Right lobe of liver (tissue), 4 donors: ENCODE measurements at regions not wholly inside any gene's neighbourhood (a gene's known extent, or its start where the extent isn't known, plus 50 kb on each side); places are given as distances from the start of the nearest gene placed in this dataset.
A peak's percentile ranks its signal among the peaks of the same experiment; 100 is the strongest.

Experiments used
- POLR2A ChIP-seq: fragments of 450-650 bp; IDR thresholded peaks from one replicate; pipeline ENCODE4 v1.6.1; 2017; ENCODE audit warnings: antibody characterized with exemption, mild to moderate bottlenecking
- TF ChIP-seq, protein P1 (sequence below), 4 donors: fragments of 200-600 bp in 3 of 4; fragments of 450-650 bp in 1 of 4; IDR thresholded peaks; one replicate each; pipeline versions ENCODE4 v1.5.1 to v1.8.0; 2016 to 2022; ENCODE audit warnings: antibody characterized with exemption in 4 of 4, mild to moderate bottlenecking in 2 of 4
- donor health status: DM: no; HTN: no; CAD: no.
- donor health status: DM: no; HTN: no; CAD: no.
- donor health status: DM: no; HTN: yes; CAD: no.

DNA sequence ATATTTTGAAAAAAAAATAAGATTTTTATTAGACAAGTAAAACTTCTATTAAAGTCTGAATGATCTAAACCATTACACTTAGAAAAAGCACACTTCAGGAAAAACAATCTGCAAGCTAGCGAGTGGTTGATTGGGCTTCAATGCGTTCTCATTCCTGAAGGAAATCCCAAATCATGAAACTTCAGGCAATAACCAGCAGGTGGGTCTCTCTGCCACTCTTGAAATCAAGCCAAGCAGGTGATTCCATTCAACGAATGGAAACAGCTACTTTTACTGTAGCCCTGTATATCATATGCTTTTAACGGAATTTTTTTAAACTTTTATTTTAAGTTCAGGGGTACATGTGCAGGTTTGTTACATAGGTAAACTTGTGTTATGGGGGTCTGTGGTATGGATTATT, 234.5 kb upstream of the TRPM3 start:
- no peak for TF ChIP-seq POLR2A
- TF ChIP-seq, protein P1, sequence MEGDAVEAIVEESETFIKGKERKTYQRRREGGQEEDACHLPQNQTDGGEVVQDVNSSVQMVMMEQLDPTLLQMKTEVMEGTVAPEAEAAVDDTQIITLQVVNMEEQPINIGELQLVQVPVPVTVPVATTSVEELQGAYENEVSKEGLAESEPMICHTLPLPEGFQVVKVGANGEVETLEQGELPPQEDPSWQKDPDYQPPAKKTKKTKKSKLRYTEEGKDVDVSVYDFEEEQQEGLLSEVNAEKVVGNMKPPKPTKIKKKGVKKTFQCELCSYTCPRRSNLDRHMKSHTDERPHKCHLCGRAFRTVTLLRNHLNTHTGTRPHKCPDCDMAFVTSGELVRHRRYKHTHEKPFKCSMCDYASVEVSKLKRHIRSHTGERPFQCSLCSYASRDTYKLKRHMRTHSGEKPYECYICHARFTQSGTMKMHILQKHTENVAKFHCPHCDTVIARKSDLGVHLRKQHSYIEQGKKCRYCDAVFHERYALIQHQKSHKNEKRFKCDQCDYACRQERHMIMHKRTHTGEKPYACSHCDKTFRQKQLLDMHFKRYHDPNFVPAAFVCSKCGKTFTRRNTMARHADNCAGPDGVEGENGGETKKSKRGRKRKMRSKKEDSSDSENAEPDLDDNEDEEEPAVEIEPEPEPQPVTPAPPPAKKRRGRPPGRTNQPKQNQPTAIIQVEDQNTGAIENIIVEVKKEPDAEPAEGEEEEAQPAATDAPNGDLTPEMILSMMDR (IDR thresholded peaks at IDR 0.05) = peak in 1 of 4 donors; percentile 15
